Neural cell (in vitro differentiated cells): ENCODE measurements at regions not wholly inside any gene's neighbourhood (a gene's known extent, or its start where the extent isn't known, plus 50 kb on each side); places are given as distances from the start of the nearest gene placed in this dataset.

ENCODE experiments used
- CTCF ChIP-seq: fragments of 450-650 bp; IDR thresholded peaks from 2 replicates; pipeline ENCODE4 v1.5.1; 2014; ENCODE audit warnings: antibody characterized with exemption, mild to moderate bottlenecking, moderate library complexity; ENCODE audit not compliant: poor library complexity, severe bottlenecking
- EP300 ChIP-seq: fragments of 450-650 bp; conservative IDR thresholded peaks from 2 replicates; pipeline ENCODE4 v1.6.1; 2014; ENCODE audit warnings: antibody characterized with exemption, mild to moderate bottlenecking, moderate library complexity; ENCODE audit not compliant: poor library complexity, severe bottlenecking
- EZH2 ChIP-seq: fragments of 200-600, 300-800 bp; shearing (Covaris generic), sonication (generic); IDR thresholded peaks from 2 replicates; pipeline ENCODE4 v1.6.1; 2014; ENCODE audit warnings: antibody characterized with exemption, low read length, borderline replicate concordance, mild to moderate bottlenecking; ENCODE audit not compliant: insufficient read depth, poor library complexity, severe bottlenecking
- MXI1 ChIP-seq: fragments of 450-650 bp; conservative IDR thresholded peaks from 2 replicates; pipeline ENCODE4 v1.6.1; 2014; ENCODE audit warnings: antibody characterized with exemption, mild to moderate bottlenecking; ENCODE audit not compliant: poor library complexity, severe bottlenecking
- POLR2AphosphoS5 ChIP-seq: IDR thresholded peaks from 2 replicates; pipeline ENCODE4 v1.6.1; 2012
- RAD21 ChIP-seq: fragments of 450-650 bp; conservative IDR thresholded peaks from 2 replicates; pipeline ENCODE4 v1.6.1; 2014; ENCODE audit warnings: antibody characterized with exemption, mild to moderate bottlenecking, moderate library complexity
- REST ChIP-seq: IDR thresholded peaks from 2 replicates; pipeline ENCODE4 v1.6.1; 2012; ENCODE audit warnings: borderline replicate concordance
- SMC3 ChIP-seq: fragments of 450-650 bp; conservative IDR thresholded peaks from 2 replicates; pipeline ENCODE4 v1.6.1; 2014; ENCODE audit warnings: antibody characterized with exemption, mild to moderate bottlenecking, moderate library complexity; ENCODE audit not compliant: poor library complexity
- TAF1 ChIP-seq: IDR thresholded peaks from 2 replicates; pipeline ENCODE4 v1.6.1; 2012; ENCODE audit warnings: low read depth

GRCh38 chr20:12535316-12535715 lies 473.5 kb upstream of the SPTLC3 start:
- TF ChIP-seq CTCF (no peak), RAD21 (no peak), EZH2 (no peak), REST (no peak), POLR2AphosphoS5 (no peak), SMC3 (no peak), EP300 (no peak), MXI1 (no peak), TAF1 (no peak)
